ENCODE measurements at regions not wholly inside any gene's neighbourhood (a gene's known extent, or its start where the extent isn't known, plus 50 kb on each side); places are given as distances from the start of the nearest gene placed in this dataset.

GRCh38 chr15:98330258-98330657 is 318.1 kb upstream of the IGF1R start (continued):
- TF ChIP-seq PATZ1 (CRISPR knock-in tag; IDR thresholded peaks at IDR 0.05; ENCODE audit: borderline replicate concordance), result no peak

- no peak for ATAC-seq
- TF ChIP-seq POU6F1 (CRISPR knock-in tag; IDR thresholded peaks at IDR 0.05; ENCODE audit: borderline replicate concordance, low read depth) (no peak), BACH2 (CRISPR knock-in tag; IDR thresholded peaks at IDR 0.05; ENCODE audit: borderline replicate concordance) (no peak), ZFP30 (CRISPR knock-in tag; IDR thresholded peaks at IDR 0.05) (no peak), ZNF8 (CRISPR knock-in tag; IDR thresholded peaks at IDR 0.05) (no peak), SNAI2 (CRISPR knock-in tag; IDR thresholded peaks at IDR 0.05) (no peak)
Observed at GRCh38 chr15:98330692-98331435, 317.5 kb upstream of the IGF1R start.

GRCh38 chr15:98331676-98332075 is 316.7 kb upstream of the IGF1R start:
- no peak for ATAC-seq
- TF ChIP-seq ARNTL (CRISPR knock-in tag; IDR thresholded peaks at IDR 0.05; ENCODE audit: borderline replicate concordance, low read depth), result no peak
- TF ChIP-seq ZFP3 (CRISPR knock-in tag; IDR thresholded peaks at IDR 0.05), result no peak
- TF ChIP-seq TSHZ2 (CRISPR knock-in tag; IDR thresholded peaks at IDR 0.05), result no peak
- TF ChIP-seq POU6F1 (CRISPR knock-in tag; IDR thresholded peaks at IDR 0.05; ENCODE audit: borderline replicate concordance, low read depth), result no peak
- TF ChIP-seq ZC3H10 (CRISPR knock-in tag; IDR thresholded peaks at IDR 0.05), result no peak

GRCh38 chr15:98333251-98333650 is 315.1 kb upstream of the IGF1R start:
- TF ChIP-seq RARB (CRISPR knock-in tag; IDR thresholded peaks at IDR 0.05), result no peak
- TF ChIP-seq SNAI2 (CRISPR knock-in tag; IDR thresholded peaks at IDR 0.05), result no peak
- no peak for TF ChIP-seq ZNF565 (CRISPR knock-in tag; conservative IDR thresholded peaks at IDR 0.05; ENCODE audit: low read depth)
- TF ChIP-seq ISL1 (CRISPR knock-in tag; IDR thresholded peaks at IDR 0.05), result no peak
- no peak for TF ChIP-seq PATZ1 (CRISPR knock-in tag; IDR thresholded peaks at IDR 0.05; ENCODE audit: borderline replicate concordance)
- no peak for TF ChIP-seq ZNF70 (CRISPR knock-in tag; IDR thresholded peaks at IDR 0.05)
- ATAC-seq, result no peak

GRCh38 chr15:98342911-98343310 is 305.4 kb upstream of the IGF1R start:
- TF ChIP-seq CREB5 (CRISPR knock-in tag; IDR thresholded peaks at IDR 0.05; ENCODE audit: low read depth) (no peak), CSDC2 (CRISPR knock-in tag; IDR thresholded peaks at IDR 0.05) (no peak)
- ATAC-seq, result no peak
